ENCODE measurements at regions not wholly inside any gene's neighbourhood (a gene's known extent, or its start where the extent isn't known, plus 50 kb on each side); places are given as distances from the start of the nearest gene placed in this dataset.

GRCh38 chr3:106457281-106458180 lies 588.7 kb upstream of the CBLB start:
- TF ChIP-seq CTCF (IDR thresholded peaks at IDR 0.05; ENCODE audit: borderline replicate concordance, insufficient read depth, low read depth, low read length), result no peak
- H3K4me3 ChIP-seq (ENCODE audit: low read depth, low read length), result no peak overlapping the region

- no peak overlapping the region for H3K4me3 ChIP-seq (ENCODE audit: low read depth, low read length)
- TF ChIP-seq CTCF (IDR thresholded peaks at IDR 0.05; ENCODE audit: borderline replicate concordance, insufficient read depth, low read depth, low read length), result no peak
Measured at GRCh38 chr3:106458952-106459351, 590.1 kb upstream of the CBLB start.

- H3K4me3 ChIP-seq (ENCODE audit: low read depth, low read length), result no peak overlapping the region
- TF ChIP-seq CTCF (IDR thresholded peaks at IDR 0.05; ENCODE audit: borderline replicate concordance, insufficient read depth, low read depth, low read length), result no peak
Measured at GRCh38 chr3:106466881-106467280, 598.1 kb upstream of the CBLB start.

GRCh38 chr3:106473576-106474475 lies 605.0 kb upstream of the CBLB start:
- no peak for TF ChIP-seq CTCF (IDR thresholded peaks at IDR 0.05; ENCODE audit: borderline replicate concordance, insufficient read depth, low read depth, low read length)
- H3K4me3 ChIP-seq (ENCODE audit: low read depth, low read length), result no peak overlapping the region

GRCh38 chr3:106482451-106482850 lies 613.6 kb upstream of the CBLB start:
- TF ChIP-seq CTCF (IDR thresholded peaks at IDR 0.05; ENCODE audit: borderline replicate concordance, insufficient read depth, low read depth, low read length), result no peak
- H3K4me3 ChIP-seq (ENCODE audit: low read depth, low read length), result no peak overlapping the region

GRCh38 chr3:106485217-106485616 lies 616.4 kb upstream of the CBLB start:
- TF ChIP-seq CTCF (IDR thresholded peaks at IDR 0.05; ENCODE audit: borderline replicate concordance, insufficient read depth, low read depth, low read length), result no peak
- H3K4me3 ChIP-seq (ENCODE audit: low read depth, low read length), result no peak overlapping the region
